HG03025 (cell line): ENCODE measurements at regions not wholly inside any gene's neighbourhood (a gene's known extent, or its start where the extent isn't known, plus 50 kb on each side); places are given as distances from the start of the nearest gene placed in this dataset.
A peak's percentile ranks its signal among the peaks of the same experiment; 100 is the strongest.

ENCODE experiments used
- ATAC-seq: cut with Tn5 transposase; IDR thresholded peaks from one replicate; pipeline ENCODE4 v1.9.1; 2021; ENCODE audit warnings: mild to moderate bottlenecking, moderate library complexity; ENCODE audit not compliant: unreplicated experiment, low FRiP score

DNA sequence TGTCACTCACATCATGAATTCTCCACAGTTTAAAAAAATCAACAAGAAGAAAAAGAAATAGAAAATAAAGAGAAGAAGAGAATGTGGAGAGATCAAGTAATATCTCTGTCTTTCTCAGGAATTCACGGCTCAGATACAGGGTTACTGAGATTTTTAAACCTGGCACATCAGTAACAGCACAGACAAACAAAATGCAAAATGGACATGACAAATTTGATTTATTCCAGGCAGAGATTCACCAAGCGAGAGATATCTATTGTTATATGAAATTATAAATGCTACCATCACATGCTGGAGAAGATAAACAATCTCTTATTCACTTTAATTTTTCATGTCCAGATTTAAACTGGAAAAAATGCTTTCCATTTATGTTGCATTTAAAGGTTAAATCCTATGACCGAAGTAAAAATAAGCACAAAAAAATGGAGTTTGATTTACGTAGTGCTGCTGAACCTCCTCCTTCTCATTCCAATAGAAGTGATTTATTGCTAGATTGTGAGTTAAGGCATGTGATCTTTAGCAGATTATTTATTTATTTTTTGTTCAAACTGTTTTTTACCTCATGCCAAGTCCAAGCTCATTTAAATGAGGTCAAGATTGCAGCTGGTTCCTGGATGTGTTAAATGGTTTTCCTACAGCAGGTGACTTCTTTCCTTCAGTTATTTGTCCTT, 926.4 kb downstream of the MAT2B start:
- ATAC-seq: no peak

GRCh38 chr5:164433106-164433870, 927.9 kb downstream of the MAT2B start:
- no peak for ATAC-seq

- ATAC-seq: no peak
Observed at GRCh38 chr5:164435576-164435975, 930.2 kb downstream of the MAT2B start.

GRCh38 chr5:164439799-164440198, 934.4 kb downstream of the MAT2B start:
- ATAC-seq: no peak

- no peak for ATAC-seq
Observed at GRCh38 chr5:164449460-164449859, 944.0 kb downstream of the MAT2B start.

GRCh38 chr5:164466033-164466432, 960.6 kb downstream of the MAT2B start:
- ATAC-seq: no peak

GRCh38 chr5:164470312-164470711, 964.9 kb downstream of the MAT2B start:
- ATAC-seq: no peak

DNA sequence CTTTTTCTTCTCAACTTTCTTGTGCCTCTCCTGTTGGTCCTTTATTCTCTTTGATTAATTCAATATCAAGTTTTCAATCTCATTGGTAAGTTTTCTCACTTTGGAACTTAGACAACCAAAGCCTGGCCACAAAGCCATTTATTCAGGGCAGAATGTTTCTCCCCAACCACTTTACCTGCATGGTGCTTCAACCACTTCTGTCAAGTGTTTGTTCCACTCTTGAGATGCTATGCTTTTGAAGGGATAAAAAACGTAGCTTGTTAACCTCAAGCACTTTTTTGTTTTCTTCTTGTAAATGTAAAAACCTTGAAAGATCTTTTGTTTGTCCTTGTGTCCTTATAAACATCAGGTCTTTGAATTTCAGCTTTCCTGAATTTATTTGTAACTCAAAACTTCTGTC, 966.7 kb downstream of the MAT2B start:
- ATAC-seq: no peak

GRCh38 chr5:164475339-164475977, 970.0 kb downstream of the MAT2B start:
- ATAC-seq: no peak

GRCh38 chr5:164481270-164481669, 975.9 kb downstream of the MAT2B start:
- ATAC-seq: no peak

GRCh38 chr5:164482351-164482750, 976.9 kb downstream of the MAT2B start:
- ATAC-seq: no peak

DNA sequence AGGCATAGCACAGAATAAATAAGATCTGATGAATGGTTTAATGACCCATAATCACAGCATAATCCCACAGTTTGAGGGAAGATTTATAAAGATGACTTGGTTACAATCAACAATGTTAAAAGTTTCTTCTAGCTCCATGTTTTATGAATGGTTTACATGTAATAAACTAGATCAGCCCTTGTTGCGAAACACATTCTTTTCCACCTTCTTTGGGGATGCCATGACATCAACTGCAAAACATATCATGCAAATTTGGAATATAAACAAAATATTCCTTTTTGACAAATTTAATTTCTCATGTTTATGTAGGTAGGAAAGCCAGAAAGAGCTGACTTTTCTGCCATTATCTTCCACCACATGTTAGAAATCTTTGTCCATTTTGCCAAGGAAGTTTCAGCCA, 979.5 kb downstream of the MAT2B start:
- no peak for ATAC-seq

- no peak for ATAC-seq
Observed at GRCh38 chr5:164487939-164488338, 982.5 kb downstream of the MAT2B start.

GRCh38 chr5:164497311-164498064, 992.1 kb downstream of the MAT2B start:
- no peak for ATAC-seq

- no peak for ATAC-seq
Observed at GRCh38 chr5:164498438-164498837, 993.0 kb downstream of the MAT2B start.

DNA sequence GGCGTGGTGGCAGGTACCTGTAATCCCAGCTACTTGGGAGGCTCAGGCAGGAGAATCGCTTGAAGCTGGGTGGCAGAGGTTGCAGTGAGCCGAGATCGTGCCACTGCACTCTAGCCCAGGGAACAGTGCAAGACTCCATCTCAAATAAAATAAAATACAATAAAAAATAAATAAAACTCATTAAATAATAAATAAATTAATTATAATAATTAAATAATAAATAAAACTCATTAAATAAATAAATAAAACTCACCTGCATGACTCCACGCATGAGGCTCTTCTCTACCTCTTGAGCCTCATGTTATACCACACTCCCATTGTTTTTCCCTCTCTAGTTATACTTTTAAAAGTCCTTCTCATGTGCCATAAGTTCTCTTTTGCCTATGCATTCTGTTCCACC, 995.4 kb downstream of the MAT2B start:
- no peak for ATAC-seq

DNA sequence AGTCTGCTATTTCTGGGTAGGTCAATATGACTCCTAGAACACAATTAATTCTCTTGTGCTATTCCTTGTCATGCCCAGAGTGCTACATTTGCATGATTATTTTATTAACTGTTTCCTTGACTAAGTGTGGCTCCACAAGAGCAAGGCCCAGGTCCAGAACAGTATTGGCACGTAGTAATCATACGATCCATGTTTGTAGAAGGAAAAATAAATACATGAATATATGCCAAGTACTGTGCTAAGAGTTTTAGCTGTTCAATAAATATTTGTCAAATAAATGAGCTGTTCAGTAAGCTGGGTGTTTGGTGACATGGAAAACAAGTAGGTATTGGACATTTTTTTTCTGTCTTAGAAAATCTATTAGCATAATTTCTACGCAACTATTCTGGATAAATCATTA, 995.9 kb downstream of the MAT2B start:
- no peak for ATAC-seq

- peak; percentile 51 for ATAC-seq
Observed at GRCh38 chr5:164504141-164504772, 998.8 kb downstream of the MAT2B start.

- ATAC-seq: no peak
Observed at GRCh38 chr5:164505791-164506190, 1000.4 kb downstream of the MAT2B start.

- no peak for ATAC-seq
Observed at GRCh38 chr5:164518067-164518740, 1012.8 kb downstream of the MAT2B start.
